ENCODE measurements at regions not wholly inside any gene's neighbourhood (a gene's known extent, or its start where the extent isn't known, plus 50 kb on each side); places are given as distances from the start of the nearest gene placed in this dataset.

DNA sequence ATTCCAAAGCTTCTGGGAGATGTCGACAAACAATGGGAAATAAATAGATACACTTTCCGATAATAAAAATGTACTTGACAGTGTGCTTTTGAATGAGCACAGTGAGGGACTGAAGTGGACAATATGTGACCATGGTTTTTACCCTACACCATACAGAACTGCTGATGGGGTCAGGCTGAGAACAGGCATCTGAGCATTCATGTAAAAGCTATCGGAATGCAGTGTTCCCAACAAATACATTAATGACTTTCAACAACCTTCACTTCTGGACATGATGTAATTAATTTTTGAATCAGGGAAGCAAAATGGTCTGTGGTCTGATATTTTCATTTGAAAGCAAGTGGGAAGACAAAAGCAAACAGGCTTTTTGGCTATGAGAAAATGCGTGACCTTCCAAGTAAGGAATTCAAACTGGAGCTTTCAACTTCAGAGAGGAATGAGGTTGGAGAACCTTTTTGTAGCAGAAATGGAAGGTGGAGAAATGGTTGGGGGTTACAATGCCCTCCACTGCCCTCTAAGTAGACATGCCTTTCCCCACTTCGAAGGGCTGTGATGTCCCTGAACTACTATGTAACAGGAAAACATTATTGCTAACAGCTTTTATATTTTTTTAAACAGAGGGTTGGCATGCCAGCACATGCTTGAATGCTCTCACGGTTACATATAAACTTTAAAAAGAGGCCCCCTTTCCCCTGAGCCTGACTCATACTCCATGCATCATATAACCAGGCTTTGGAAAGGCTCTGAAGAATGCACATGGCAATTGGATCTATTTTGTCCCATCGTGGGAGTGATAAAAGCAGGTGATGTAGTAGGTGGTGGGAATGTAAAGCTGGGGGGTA lies 203.5 kb upstream of the CITED2 start:
- no peak overlapping the region for H3K4me3 ChIP-seq (ENCODE audit: low read depth, low read length)
- TF ChIP-seq, protein P1, sequence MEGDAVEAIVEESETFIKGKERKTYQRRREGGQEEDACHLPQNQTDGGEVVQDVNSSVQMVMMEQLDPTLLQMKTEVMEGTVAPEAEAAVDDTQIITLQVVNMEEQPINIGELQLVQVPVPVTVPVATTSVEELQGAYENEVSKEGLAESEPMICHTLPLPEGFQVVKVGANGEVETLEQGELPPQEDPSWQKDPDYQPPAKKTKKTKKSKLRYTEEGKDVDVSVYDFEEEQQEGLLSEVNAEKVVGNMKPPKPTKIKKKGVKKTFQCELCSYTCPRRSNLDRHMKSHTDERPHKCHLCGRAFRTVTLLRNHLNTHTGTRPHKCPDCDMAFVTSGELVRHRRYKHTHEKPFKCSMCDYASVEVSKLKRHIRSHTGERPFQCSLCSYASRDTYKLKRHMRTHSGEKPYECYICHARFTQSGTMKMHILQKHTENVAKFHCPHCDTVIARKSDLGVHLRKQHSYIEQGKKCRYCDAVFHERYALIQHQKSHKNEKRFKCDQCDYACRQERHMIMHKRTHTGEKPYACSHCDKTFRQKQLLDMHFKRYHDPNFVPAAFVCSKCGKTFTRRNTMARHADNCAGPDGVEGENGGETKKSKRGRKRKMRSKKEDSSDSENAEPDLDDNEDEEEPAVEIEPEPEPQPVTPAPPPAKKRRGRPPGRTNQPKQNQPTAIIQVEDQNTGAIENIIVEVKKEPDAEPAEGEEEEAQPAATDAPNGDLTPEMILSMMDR (IDR thresholded peaks at IDR 0.05; ENCODE audit: insufficient read depth, low read length) = no peak
- DNase-seq (ENCODE audit: low read depth) = peak; percentile 92

DNA sequence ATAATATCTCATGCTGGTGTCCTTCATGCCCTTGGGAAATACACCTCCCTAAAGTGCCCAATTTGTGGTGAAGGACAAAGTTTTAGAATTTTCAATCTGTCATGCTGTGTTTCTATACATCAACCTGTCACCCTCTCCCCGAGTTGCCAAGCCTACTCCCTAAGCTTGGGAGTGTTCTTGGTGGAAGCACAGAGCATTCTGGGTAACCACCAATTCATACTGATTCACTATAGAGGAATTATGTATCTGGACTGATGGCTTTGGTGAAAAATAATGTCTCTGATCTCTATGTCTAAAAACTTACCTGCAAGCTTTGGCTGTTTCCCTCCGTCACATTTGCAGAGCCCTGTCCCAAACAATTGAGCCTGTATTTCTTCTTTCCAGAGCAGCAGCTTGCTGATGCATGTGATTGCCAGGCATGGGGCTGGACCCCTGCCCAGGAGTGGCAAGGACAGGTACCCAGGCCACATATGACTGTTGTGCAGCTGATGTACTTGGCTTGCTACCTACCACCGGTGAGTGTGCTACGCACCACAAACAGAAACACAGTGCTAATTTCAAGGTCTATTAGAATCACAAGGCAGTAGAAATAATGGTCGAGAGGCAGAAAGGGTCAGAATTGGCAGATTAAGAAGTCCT lies 202.8 kb upstream of the CITED2 start:
- TF ChIP-seq, protein P1 (IDR thresholded peaks at IDR 0.05; ENCODE audit: insufficient read depth, low read length) = no peak
- DNase-seq (ENCODE audit: low read depth) = no peak
- no peak overlapping the region for H3K4me3 ChIP-seq (ENCODE audit: low read depth, low read length)

DNA sequence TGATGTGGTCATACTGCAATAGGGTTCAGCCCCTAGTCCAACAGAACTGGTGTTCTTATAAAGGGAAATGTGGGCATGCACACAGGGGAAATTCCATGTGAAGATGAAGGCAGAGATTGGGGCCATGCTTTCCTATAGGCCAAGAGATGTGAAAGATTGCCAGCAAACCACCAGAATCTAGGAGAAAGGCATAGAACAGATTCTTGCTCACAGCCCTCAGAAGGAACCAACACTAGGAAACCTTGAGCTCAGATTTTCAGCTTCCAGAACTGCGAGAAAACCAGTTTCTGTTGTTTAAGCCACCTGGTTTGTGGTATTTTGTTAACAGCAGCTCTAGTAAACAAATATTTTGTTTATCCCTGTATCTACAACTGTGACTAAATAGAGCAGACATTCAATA lies 197.6 kb upstream of the CITED2 start:
- no peak overlapping the region for H3K4me3 ChIP-seq (ENCODE audit: low read depth, low read length)
- TF ChIP-seq, protein P1 (IDR thresholded peaks at IDR 0.05; ENCODE audit: insufficient read depth, low read length) = no peak
- no peak for DNase-seq (ENCODE audit: low read depth)

DNA sequence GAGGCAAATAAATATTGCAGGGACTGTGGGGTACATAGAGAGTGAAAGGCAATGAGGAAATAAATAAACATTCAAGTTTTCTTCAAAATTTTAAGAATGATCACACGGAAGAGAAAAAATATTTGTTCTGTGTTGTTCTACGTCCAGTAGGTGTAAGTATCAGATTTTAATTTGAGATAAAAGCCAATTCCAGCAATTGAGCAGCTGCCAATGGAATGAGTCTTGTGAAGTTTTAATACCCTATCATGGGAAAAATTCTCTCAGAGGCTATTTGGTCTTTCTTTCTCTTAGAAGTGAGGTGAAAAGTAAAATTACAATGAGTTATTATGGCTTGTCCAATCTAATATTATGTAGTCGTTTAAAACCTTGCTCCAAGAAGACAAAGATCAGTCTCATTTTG lies 195.7 kb upstream of the CITED2 start:
- no peak for DNase-seq (ENCODE audit: low read depth)
- TF ChIP-seq, protein P1 (IDR thresholded peaks at IDR 0.05; ENCODE audit: insufficient read depth, low read length) = no peak
- no peak overlapping the region for H3K4me3 ChIP-seq (ENCODE audit: low read depth, low read length)

DNA sequence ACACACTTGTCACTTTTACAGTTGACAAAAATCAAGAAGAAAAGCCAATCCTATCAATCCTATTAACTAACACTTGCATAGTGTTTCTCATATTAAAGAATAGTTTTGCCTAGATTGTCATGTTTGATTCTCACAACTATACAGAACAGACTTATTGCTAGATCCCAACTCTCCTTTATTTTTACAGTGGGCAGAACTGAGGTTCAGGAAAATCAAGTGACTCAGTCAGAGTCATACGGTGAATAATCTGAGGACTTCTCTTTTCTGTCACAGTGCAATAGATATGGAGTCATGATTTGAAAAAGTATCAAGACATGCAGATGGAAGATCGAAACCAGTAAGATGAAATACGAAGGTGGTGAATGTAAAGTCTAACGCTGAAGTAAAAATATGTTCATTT lies 195.1 kb upstream of the CITED2 start:
- H3K4me3 ChIP-seq (ENCODE audit: low read depth, low read length) = no peak overlapping the region
- TF ChIP-seq, protein P1 (IDR thresholded peaks at IDR 0.05; ENCODE audit: insufficient read depth, low read length) = no peak
- DNase-seq (ENCODE audit: low read depth) = no peak

DNA sequence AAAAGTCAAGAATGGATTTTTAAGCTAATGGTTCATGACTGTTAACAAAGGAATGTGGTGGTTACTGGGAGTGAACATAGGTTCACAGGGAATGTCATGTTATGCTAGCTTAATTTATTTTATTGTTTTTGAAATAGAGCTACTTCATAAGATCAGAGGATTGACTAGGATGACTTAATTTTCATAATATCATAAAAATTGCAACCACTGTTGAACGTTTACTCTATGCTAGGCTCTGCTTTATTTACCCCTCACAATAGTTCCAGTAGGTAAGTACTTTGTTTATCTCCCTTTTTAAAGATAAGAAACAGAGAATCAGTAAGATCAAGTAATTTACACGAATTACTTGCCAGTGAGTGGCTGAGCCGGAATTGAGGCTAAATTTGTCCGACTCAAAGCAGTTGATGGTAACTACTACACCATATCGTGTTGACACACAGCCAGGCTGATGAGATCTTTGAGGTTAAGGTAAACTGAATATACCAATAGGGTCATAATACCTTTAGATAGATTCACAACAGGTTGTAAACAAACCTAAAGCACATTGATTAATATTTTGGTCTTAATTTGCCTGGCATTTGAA lies 194.6 kb upstream of the CITED2 start:
- TF ChIP-seq, protein P1 (IDR thresholded peaks at IDR 0.05; ENCODE audit: insufficient read depth, low read length) = no peak
- no peak overlapping the region for H3K4me3 ChIP-seq (ENCODE audit: low read depth, low read length)
- peak; percentile 85 for DNase-seq (ENCODE audit: low read depth)
